HG03108 (cell line): ENCODE measurements at regions not wholly inside any gene's neighbourhood (a gene's known extent, or its start where the extent isn't known, plus 50 kb on each side); places are given as distances from the start of the nearest gene placed in this dataset.
"Not testable (repeated sequence)": the region's sequence is repeated elsewhere in the genome, so short reads cannot be mapped to it uniquely, and the experiment has no call there.

Source experiments
- ATAC-seq: cut with Tn5 transposase; IDR thresholded peaks from one replicate; pipeline ENCODE4 v1.9.1; 2021; ENCODE audit warnings: moderate library complexity; ENCODE audit not compliant: unreplicated experiment

GRCh38 chr12:58009405-58010195, 68.2 kb downstream of the ATP23 start:
- no peak for ATAC-seq

GRCh38 chr12:58011676-58012075, 70.3 kb downstream of the ATP23 start:
- no peak for ATAC-seq

- ATAC-seq: not testable (repeated sequence)
Observed at GRCh38 chr12:58022379-58023020, 81.1 kb downstream of the ATP23 start.

- ATAC-seq: no peak
Observed at GRCh38 chr12:58025431-58025830, 84.1 kb downstream of the ATP23 start.

- no peak for ATAC-seq
Observed at GRCh38 chr12:58026426-58026825, 85.1 kb downstream of the ATP23 start.

- no peak for ATAC-seq
Observed at GRCh38 chr12:58026897-58027891, 85.8 kb downstream of the ATP23 start.

- no peak for ATAC-seq
Observed at GRCh38 chr12:58028294-58028693, 86.9 kb downstream of the ATP23 start.

- ATAC-seq: no peak
Observed at GRCh38 chr12:58029260-58029659, 87.9 kb downstream of the ATP23 start.

- ATAC-seq: no peak
Observed at GRCh38 chr12:58030566-58031279, 89.4 kb downstream of the ATP23 start.

GRCh38 chr12:58032156-58032555, 90.8 kb downstream of the ATP23 start:
- ATAC-seq: no peak

GRCh38 chr12:58033831-58034230, 92.5 kb downstream of the ATP23 start:
- no peak for ATAC-seq

GRCh38 chr12:58034311-58034710, 92.9 kb downstream of the ATP23 start:
- no peak for ATAC-seq

GRCh38 chr12:58034712-58035111, 93.3 kb downstream of the ATP23 start:
- no peak for ATAC-seq

- no peak for ATAC-seq
Observed at GRCh38 chr12:58041441-58041840, 100.1 kb downstream of the ATP23 start.

- no peak for ATAC-seq
Observed at GRCh38 chr12:58044966-58045365, 103.6 kb downstream of the ATP23 start.

GRCh38 chr12:58046271-58046670, 104.9 kb downstream of the ATP23 start:
- no peak for ATAC-seq

GRCh38 chr12:58051378-58051777, 110.0 kb downstream of the ATP23 start:
- no peak for ATAC-seq

GRCh38 chr12:58064666-58065065, 123.3 kb downstream of the ATP23 start:
- ATAC-seq: no peak

GRCh38 chr12:58066296-58066695, 124.9 kb downstream of the ATP23 start:
- no peak for ATAC-seq

GRCh38 chr12:58067610-58068387, 126.4 kb downstream of the ATP23 start:
- no peak for ATAC-seq
